ENCODE measurements at regions not wholly inside any gene's neighbourhood (a gene's known extent, or its start where the extent isn't known, plus 50 kb on each side); places are given as distances from the start of the nearest gene placed in this dataset.

- peaks cover 3% of the 10 kb centered on the region for H3K4me1 ChIP-seq
Measured at GRCh38 chr4:140254651-140255299, 100.8 kb upstream of the MAML3 start.

GRCh38 chr4:140253556-140254027 is 99.6 kb upstream of the MAML3 start:
- no peaks in the 10 kb centered on the region for H3K9me3 ChIP-seq (ENCODE audit: control insufficient read depth, low read length)

More at GRCh38 chr4:140254651-140255299, 100.8 kb upstream of the MAML3 start:
- Histone ChIP-seq H3K79me2 (no peaks in the 10 kb centered on the region), H3K27ac (no peak overlapping the region), H2AFZ (no peak overlapping the region), H3K27me3 (ENCODE audit: control insufficient read depth, insufficient read depth, low read length) (no peaks in the 10 kb centered on the region), H3K36me3 (ENCODE audit: control insufficient read depth, insufficient read depth, low read length) (no peaks in the 10 kb centered on the region), H3K4me3 (ENCODE audit: low read depth, low read length) (no peak overlapping the region), H3K9me3 (ENCODE audit: control insufficient read depth, low read length) (no peaks in the 10 kb centered on the region), H3K9ac (no peak overlapping the region), H3K4me2 (ENCODE audit: low read length) (no peak overlapping the region)
- TF ChIP-seq, protein P1, sequence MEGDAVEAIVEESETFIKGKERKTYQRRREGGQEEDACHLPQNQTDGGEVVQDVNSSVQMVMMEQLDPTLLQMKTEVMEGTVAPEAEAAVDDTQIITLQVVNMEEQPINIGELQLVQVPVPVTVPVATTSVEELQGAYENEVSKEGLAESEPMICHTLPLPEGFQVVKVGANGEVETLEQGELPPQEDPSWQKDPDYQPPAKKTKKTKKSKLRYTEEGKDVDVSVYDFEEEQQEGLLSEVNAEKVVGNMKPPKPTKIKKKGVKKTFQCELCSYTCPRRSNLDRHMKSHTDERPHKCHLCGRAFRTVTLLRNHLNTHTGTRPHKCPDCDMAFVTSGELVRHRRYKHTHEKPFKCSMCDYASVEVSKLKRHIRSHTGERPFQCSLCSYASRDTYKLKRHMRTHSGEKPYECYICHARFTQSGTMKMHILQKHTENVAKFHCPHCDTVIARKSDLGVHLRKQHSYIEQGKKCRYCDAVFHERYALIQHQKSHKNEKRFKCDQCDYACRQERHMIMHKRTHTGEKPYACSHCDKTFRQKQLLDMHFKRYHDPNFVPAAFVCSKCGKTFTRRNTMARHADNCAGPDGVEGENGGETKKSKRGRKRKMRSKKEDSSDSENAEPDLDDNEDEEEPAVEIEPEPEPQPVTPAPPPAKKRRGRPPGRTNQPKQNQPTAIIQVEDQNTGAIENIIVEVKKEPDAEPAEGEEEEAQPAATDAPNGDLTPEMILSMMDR (IDR thresholded peaks at IDR 0.05), result no peak

GRCh38 chr4:140252742-140253555 is 99.0 kb upstream of the MAML3 start:
- Histone ChIP-seq H3K4me1 (peaks cover 3% of the 10 kb centered on the region), H3K36me3 (ENCODE audit: control insufficient read depth, insufficient read depth, low read length) (no peaks in the 10 kb centered on the region), H3K27me3 (ENCODE audit: control insufficient read depth, insufficient read depth, low read length) (no peaks in the 10 kb centered on the region), H3K4me2 (ENCODE audit: low read length) (peak overlapping the region; percentile 89), H3K4me3 (ENCODE audit: low read depth, low read length) (peak overlapping the region; percentile 55), H3K79me2 (no peaks in the 10 kb centered on the region), H2AFZ (peak overlapping the region; percentile 93), H3K9me3 (ENCODE audit: control insufficient read depth, low read length) (no peaks in the 10 kb centered on the region), H3K27ac (peak overlapping the region; percentile 51), H3K9ac (no peak overlapping the region)
- TF ChIP-seq, protein P1 (IDR thresholded peaks at IDR 0.05), result peak; percentile 89

More at GRCh38 chr4:140253556-140254027, 99.6 kb upstream of the MAML3 start:
- no peaks in the 10 kb centered on the region for H3K36me3 ChIP-seq (ENCODE audit: control insufficient read depth, insufficient read depth, low read length)
- H3K4me1 ChIP-seq, result peaks cover 3% of the 10 kb centered on the region
- TF ChIP-seq, protein P1 (IDR thresholded peaks at IDR 0.05), result no peak
- no peaks in the 10 kb centered on the region for H3K27me3 ChIP-seq (ENCODE audit: control insufficient read depth, insufficient read depth, low read length)
- H2AFZ ChIP-seq, result peak overlapping the region; percentile 93
- no peaks in the 10 kb centered on the region for H3K79me2 ChIP-seq
- H3K4me3 ChIP-seq (ENCODE audit: low read depth, low read length), result no peak overlapping the region
- no peak overlapping the region for H3K9ac ChIP-seq
- H3K4me2 ChIP-seq (ENCODE audit: low read length), result peak overlapping the region; percentile 89
- H3K27ac ChIP-seq, result no peak overlapping the region

DNA sequence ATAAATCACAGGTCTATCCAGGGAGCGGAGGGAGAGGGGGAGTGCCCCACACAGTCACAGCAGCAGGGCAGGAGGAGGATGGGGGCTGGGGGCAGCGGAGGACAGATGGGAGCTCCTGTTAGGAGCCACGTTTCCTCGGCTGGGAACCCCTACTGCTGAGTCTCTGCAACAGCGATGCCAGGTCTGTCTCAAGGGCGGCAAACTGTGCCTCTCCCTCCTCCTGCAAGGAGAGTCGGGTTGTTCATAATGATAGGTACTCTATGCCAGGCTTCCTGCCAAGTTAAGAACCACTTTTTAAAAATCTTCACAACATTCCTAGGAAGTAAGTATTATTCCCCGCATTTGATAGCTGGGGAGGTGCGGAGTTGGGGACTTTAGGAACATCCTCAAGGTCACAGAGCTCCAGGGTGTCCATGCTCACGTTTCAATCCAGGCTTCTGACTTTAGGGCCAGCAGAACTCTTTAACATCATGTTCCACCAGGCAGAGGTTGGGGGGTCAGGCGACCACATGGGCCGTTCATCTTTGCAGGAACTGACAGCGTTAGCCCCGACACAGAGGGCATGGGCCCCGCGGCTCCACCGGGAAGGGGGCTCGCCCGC is 98.3 kb upstream of the MAML3 start:
- Histone ChIP-seq H3K79me2 (no peaks in the 10 kb centered on the region), H3K9ac (no peak overlapping the region), H3K27ac (peak overlapping the region; percentile 51), H3K4me3 (ENCODE audit: low read depth, low read length) (peak overlapping the region; percentile 55), H3K36me3 (ENCODE audit: control insufficient read depth, insufficient read depth, low read length) (no peaks in the 10 kb centered on the region), H2AFZ (peak overlapping the region; percentile 93), H3K9me3 (ENCODE audit: control insufficient read depth, low read length) (no peaks in the 10 kb centered on the region), H3K4me1 (peaks cover 3% of the 10 kb centered on the region), H3K27me3 (ENCODE audit: control insufficient read depth, insufficient read depth, low read length) (no peaks in the 10 kb centered on the region), H3K4me2 (ENCODE audit: low read length) (peak overlapping the region; percentile 89)
- TF ChIP-seq, protein P1 (IDR thresholded peaks at IDR 0.05), result no peak

Measured in parathyroid adenoma (tissue), 2 donors.